GM23338 (cell line): ENCODE measurements at regions not wholly inside any gene's neighbourhood (a gene's known extent, or its start where the extent isn't known, plus 50 kb on each side); places are given as distances from the start of the nearest gene placed in this dataset.

Experiments
- ATAC-seq: fragments of 200-7000 bp; cut with Tn5 transposase; 3 replicates; pipeline ENCODE4 v1.9.1; 2020
- DNase-seq: peaks from one replicate; pipeline ENCODE4 v3.0.0-alpha.2; 2015; ENCODE audit warnings: low spot score
- H2AFZ ChIP-seq: fragments of 200-600 bp; sonication (generic); 2 replicates; pipeline ENCODE4 v1.8.0; 2016; ENCODE audit warnings: antibody characterized with exemption, mild to moderate bottlenecking, moderate library complexity
- H3F3A ChIP-seq: fragments of 200-600 bp; sonication (generic); replicated peaks from 2 replicates; pipeline ENCODE4 v1.8.0; 2017; ENCODE audit warnings: antibody characterized with exemption, mixed run types, low read depth
- H3K27ac ChIP-seq: fragments of 200-600 bp; sonication (generic); 2 replicates; pipeline ENCODE4 v1.6.1; 2016; ENCODE audit warnings: low read depth
- H3K27me3 ChIP-seq: fragments of 200-600 bp; sonication (generic); 2 replicates; pipeline ENCODE4 v1.8.0; 2016; ENCODE audit warnings: mild to moderate bottlenecking, mixed run types, moderate library complexity; ENCODE audit not compliant: insufficient read depth
- H3K36me3 ChIP-seq: fragments of 200-600 bp; sonication (generic); 2 replicates; pipeline ENCODE4 v1.8.0; 2016; ENCODE audit warnings: mild to moderate bottlenecking; ENCODE audit not compliant: insufficient read depth
- H3K4me1 ChIP-seq: fragments of 200-600 bp; sonication (generic); 2 replicates; pipeline ENCODE4 v1.8.0; 2016; ENCODE audit warnings: mild to moderate bottlenecking, moderate library complexity; ENCODE audit not compliant: insufficient read depth
- H3K4me2 ChIP-seq: fragments of 200-600 bp; sonication (generic); 2 replicates; pipeline ENCODE4 v1.7.1; 2017; ENCODE audit warnings: mixed run types
- H3K4me3 ChIP-seq: fragments of 200-600 bp; sonication (generic); 2 replicates; pipeline ENCODE4 v1.6.1; 2016; ENCODE audit warnings: mixed run types
- H3K79me2 ChIP-seq: fragments of 200-600 bp; sonication (generic); replicated peaks from 2 replicates; pipeline ENCODE4 v1.8.0; 2017; ENCODE audit warnings: mild to moderate bottlenecking; ENCODE audit not compliant: insufficient read depth
- H3K9me2 ChIP-seq: fragments of 200-600 bp; sonication (generic); 2 replicates; pipeline ENCODE4 v1.8.0; 2017; ENCODE audit not compliant: insufficient read depth
- H4K20me1 ChIP-seq: fragments of 200-600 bp; sonication (generic); replicated peaks from 2 replicates; pipeline ENCODE4 v1.8.0; 2017; ENCODE audit warnings: mild to moderate bottlenecking; ENCODE audit not compliant: insufficient read depth
- H3K27ac Mint-ChIP-seq: 2 replicates; pipeline ENCODE4 v1.8.0; 2020; ENCODE audit warnings: inconsistent platforms, mild to moderate bottlenecking, moderate library complexity, mixed read lengths
- H3K27me3 Mint-ChIP-seq: 3 replicates; pipeline ENCODE4 v1.8.0; 2022; ENCODE audit warnings: low read depth, mild to moderate bottlenecking, moderate library complexity, mixed read lengths, inconsistent platforms; ENCODE audit not compliant: insufficient read depth, poor library complexity
- H3K36me3 Mint-ChIP-seq: 3 replicates; pipeline ENCODE4 v1.8.0; 2021; ENCODE audit warnings: low read depth, mild to moderate bottlenecking, inconsistent platforms, moderate library complexity, mixed read lengths
- H3K4me1 Mint-ChIP-seq: 3 replicates; pipeline ENCODE4 v1.8.0; 2020; ENCODE audit warnings: mild to moderate bottlenecking, inconsistent platforms, mixed read lengths
- H3K4me3 Mint-ChIP-seq: 3 replicates; pipeline ENCODE4 v1.8.0; 2021; ENCODE audit warnings: moderate library complexity, mild to moderate bottlenecking, inconsistent platforms, mixed read lengths
- H3K9me3 Mint-ChIP-seq: 3 replicates; pipeline ENCODE4 v1.8.0; 2020; ENCODE audit warnings: moderate library complexity, mild to moderate bottlenecking, inconsistent platforms, mixed read lengths
- CREB1 ChIP-seq: fragments of 250-450 bp; sonication (Bioruptor Pico); IDR thresholded peaks from 2 replicates; pipeline ENCODE4 v1.5.0; 2020; ENCODE audit warnings: low read depth, mild to moderate bottlenecking, moderate library complexity
- ETS1 ChIP-seq: IDR thresholded peaks from 2 replicates; pipeline ENCODE4 v1.6.1; 2016; ENCODE audit warnings: antibody characterized with exemption
- EZH2 ChIP-seq: fragments of 200-600 bp; sonication (generic); IDR thresholded peaks from one replicate; pipeline ENCODE4 v1.8.0; 2017; ENCODE audit warnings: antibody characterized with exemption, mild to moderate bottlenecking, low read depth; ENCODE audit not compliant: unreplicated experiment
- EZH2phosphoT487 ChIP-seq: fragments of 200-600 bp; sonication (generic); IDR thresholded peaks from one replicate; pipeline ENCODE4 v1.8.1; 2018; ENCODE audit warnings: antibody characterized with exemption; ENCODE audit not compliant: unreplicated experiment
- JUNB ChIP-seq: IDR thresholded peaks from one replicate; pipeline ENCODE4 v1.6.1; 2016; ENCODE audit warnings: antibody characterized with exemption; ENCODE audit not compliant: unreplicated experiment
- NANOG ChIP-seq: IDR thresholded peaks from 2 replicates; pipeline ENCODE4 v1.6.1; 2016; ENCODE audit warnings: antibody characterized with exemption, borderline replicate concordance
- POLR2AphosphoS5 ChIP-seq: IDR thresholded peaks from 2 replicates; pipeline ENCODE4 v1.6.1; 2016; ENCODE audit warnings: antibody characterized with exemption, low read depth
- STAT1 ChIP-seq: IDR thresholded peaks from one replicate; pipeline ENCODE4 v1.6.1; 2016; ENCODE audit warnings: antibody characterized with exemption; ENCODE audit not compliant: unreplicated experiment
- ZNF114 ChIP-seq: fragments of 250-450 bp; sonication (Bioruptor Pico); IDR thresholded peaks from 2 replicates; pipeline ENCODE4 v1.5.0; 2020; ENCODE audit warnings: mild to moderate bottlenecking, moderate library complexity
- ZNF331 ChIP-seq: fragments of 250-450 bp; sonication (Bioruptor Pico); IDR thresholded peaks from 2 replicates; pipeline ENCODE4 v1.5.0; 2020; ENCODE audit warnings: low read depth, mild to moderate bottlenecking, moderate library complexity
- ZNF462 ChIP-seq: fragments of 250-450 bp; sonication (Bioruptor Pico); IDR thresholded peaks from 2 replicates; pipeline ENCODE4 v1.5.0; 2020; ENCODE audit warnings: mild to moderate bottlenecking, moderate library complexity

- Histone ChIP-seq H2AFZ (no peak overlapping the region), H3K4me1 (0 out of 2 replicates have a peak, but pooled peaks cover 3% of the 10 kb centered on the region), H3K79me2 (no peaks in the 10 kb centered on the region), H3K27ac (no peak overlapping the region), H4K20me1 (no peaks in the 10 kb centered on the region), H3K36me3 (no peaks in the 10 kb centered on the region), H3F3A (no peaks in the 10 kb centered on the region), H3K9me2 (no peaks in the 10 kb centered on the region), H3K4me3 (no peak overlapping the region), H3K27me3 (no peaks in the 10 kb centered on the region), H3K4me2 (no peak overlapping the region)
- no peaks in the 10 kb centered on the region for H3K36me3 Mint-ChIP-seq
- H3K27ac Mint-ChIP-seq, result no peak overlapping the region
- ATAC-seq, result no peak
- peaks cover 2% of the 10 kb centered on the region; the same call in 2 of the 3 replicates for H3K4me1 Mint-ChIP-seq
- no peak overlapping the region for H3K4me3 Mint-ChIP-seq
- no peak for DNase-seq
- no peaks in the 10 kb centered on the region for H3K9me3 Mint-ChIP-seq
- TF ChIP-seq ZNF331 (CRISPR knock-in tag), result no peak
- no peak for TF ChIP-seq POLR2AphosphoS5
- H3K27me3 Mint-ChIP-seq, result no peaks in the 10 kb centered on the region
Measured at GRCh38 chr6:141248021-141248799, 884.5 kb upstream of the GJE1 start.

DNA sequence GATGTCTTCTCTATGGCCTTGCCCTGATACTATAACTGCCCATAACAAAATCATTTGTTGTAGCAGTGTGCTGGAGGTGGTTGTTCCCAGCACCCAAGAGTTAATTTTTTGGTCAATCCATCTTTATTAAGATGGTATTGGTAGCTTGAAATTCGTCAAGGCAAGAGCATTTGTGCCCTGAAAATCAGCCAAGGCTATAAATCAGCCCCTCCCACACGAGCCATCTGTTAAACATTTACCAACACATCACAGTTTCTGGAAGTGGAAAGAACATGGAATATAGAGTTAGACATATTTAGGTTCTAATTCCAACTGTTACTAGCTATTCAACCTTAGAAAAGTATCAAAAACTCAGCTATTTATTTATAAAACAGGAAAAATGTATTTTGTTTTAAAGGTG is 888.4 kb upstream of the GJE1 start:
- no peak overlapping the region for H3K27ac ChIP-seq
- DNase-seq, result no peak
- no peaks in the 10 kb centered on the region for H3K79me2 ChIP-seq
- H3K4me2 ChIP-seq, result no peak overlapping the region
- H3K27me3 Mint-ChIP-seq, result no peaks in the 10 kb centered on the region
- no peak overlapping the region for H3K4me3 ChIP-seq
- H3F3A ChIP-seq, result no peaks in the 10 kb centered on the region
- no peaks in the 10 kb centered on the region for H4K20me1 ChIP-seq
- H2AFZ ChIP-seq, result no peak overlapping the region
- no peak overlapping the region; the same call in 1 of the 2 replicates for H3K27ac Mint-ChIP-seq
- ATAC-seq, result no peak
- no peaks in the 10 kb centered on the region for H3K4me1 ChIP-seq
- H3K4me1 Mint-ChIP-seq, result no peaks in the 10 kb centered on the region
- H3K27me3 ChIP-seq, result no peaks in the 10 kb centered on the region
- no peaks in the 10 kb centered on the region for H3K36me3 Mint-ChIP-seq
- no peaks in the 10 kb centered on the region for H3K9me2 ChIP-seq
- H3K4me3 Mint-ChIP-seq, result no peak overlapping the region
- no peaks in the 10 kb centered on the region for H3K9me3 Mint-ChIP-seq
- H3K36me3 ChIP-seq, result no peaks in the 10 kb centered on the region
- TF ChIP-seq POLR2AphosphoS5, result no peak
- no peak for TF ChIP-seq CREB1 (CRISPR knock-in tag)
- TF ChIP-seq NANOG, result no peak
- no peak for TF ChIP-seq JUNB
- TF ChIP-seq ZNF331 (CRISPR knock-in tag), result no peak
- TF ChIP-seq STAT1, result no peak
- no peak for TF ChIP-seq EZH2
- TF ChIP-seq ZNF114 (CRISPR knock-in tag), result no peak
- TF ChIP-seq ZNF462 (CRISPR knock-in tag), result no peak
- TF ChIP-seq EZH2phosphoT487, result no peak
- TF ChIP-seq ETS1, result no peak
